Coronary artery (tissue), 2 donors: ENCODE measurements at regions not wholly inside any gene's neighbourhood (a gene's known extent, or its start where the extent isn't known, plus 50 kb on each side); places are given as distances from the start of the nearest gene placed in this dataset.

Experiments used
- DNase-seq: peaks from one replicate; pipeline ENCODE4 v3.0.0-alpha.2; 2017; ENCODE audit warnings: low spot score
- H3K27ac ChIP-seq, 2 donors: fragments of 200-600 bp; sonication (generic); one replicate each; pipeline ENCODE4 v1.5.1; 2016 to 2019
- H3K4me3 ChIP-seq: fragments of 200-600 bp; sonication (generic); 2 replicates; pipeline ENCODE4 v1.5.1; 2016; ENCODE audit warnings: mild to moderate bottlenecking, moderate library complexity
- TF ChIP-seq, protein P1 (sequence below): fragments of 200-600 bp; sonication (generic); IDR thresholded peaks from one replicate; pipeline ENCODE4 v1.5.1; 2019; ENCODE audit warnings: antibody characterized with exemption

DNA sequence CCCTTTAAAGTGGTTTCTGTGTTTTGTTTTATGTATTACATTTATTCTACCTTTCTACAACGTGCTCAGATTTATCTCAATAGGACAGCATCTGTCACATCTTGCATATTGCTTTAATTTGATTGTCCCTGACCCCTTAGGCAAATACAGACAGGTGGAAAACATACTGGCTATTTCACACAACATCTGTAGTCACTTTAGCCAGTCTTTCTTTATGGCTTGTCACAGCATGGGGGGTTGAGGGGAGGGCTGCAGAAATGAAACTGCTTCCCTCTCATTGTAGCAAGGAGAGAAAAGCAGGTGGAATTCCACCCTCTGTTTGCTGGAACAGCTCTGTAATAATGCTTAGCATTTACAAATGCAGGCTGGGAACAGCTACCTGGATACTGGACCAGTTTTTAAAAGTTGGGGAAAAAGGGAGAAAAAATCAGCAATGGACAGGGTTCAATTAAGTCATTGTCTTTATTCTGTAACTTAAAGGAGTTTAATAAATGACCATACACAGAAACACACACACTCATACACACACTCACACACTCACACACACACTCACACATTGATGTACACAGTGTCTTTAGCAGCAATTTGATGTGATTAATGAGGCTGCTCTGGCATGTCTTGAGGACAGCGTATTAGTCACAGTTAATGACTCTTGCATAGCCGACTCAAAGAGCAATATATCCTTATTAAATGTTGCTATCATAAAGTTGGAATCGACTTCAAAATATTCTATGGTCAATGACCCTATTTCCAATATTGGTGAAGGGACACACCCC, 283.7 kb upstream of the GBE1 start:
- TF ChIP-seq, protein P1, sequence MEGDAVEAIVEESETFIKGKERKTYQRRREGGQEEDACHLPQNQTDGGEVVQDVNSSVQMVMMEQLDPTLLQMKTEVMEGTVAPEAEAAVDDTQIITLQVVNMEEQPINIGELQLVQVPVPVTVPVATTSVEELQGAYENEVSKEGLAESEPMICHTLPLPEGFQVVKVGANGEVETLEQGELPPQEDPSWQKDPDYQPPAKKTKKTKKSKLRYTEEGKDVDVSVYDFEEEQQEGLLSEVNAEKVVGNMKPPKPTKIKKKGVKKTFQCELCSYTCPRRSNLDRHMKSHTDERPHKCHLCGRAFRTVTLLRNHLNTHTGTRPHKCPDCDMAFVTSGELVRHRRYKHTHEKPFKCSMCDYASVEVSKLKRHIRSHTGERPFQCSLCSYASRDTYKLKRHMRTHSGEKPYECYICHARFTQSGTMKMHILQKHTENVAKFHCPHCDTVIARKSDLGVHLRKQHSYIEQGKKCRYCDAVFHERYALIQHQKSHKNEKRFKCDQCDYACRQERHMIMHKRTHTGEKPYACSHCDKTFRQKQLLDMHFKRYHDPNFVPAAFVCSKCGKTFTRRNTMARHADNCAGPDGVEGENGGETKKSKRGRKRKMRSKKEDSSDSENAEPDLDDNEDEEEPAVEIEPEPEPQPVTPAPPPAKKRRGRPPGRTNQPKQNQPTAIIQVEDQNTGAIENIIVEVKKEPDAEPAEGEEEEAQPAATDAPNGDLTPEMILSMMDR, result no peak
- no peak overlapping the region for H3K4me3 ChIP-seq
- DNase-seq, result no peak
- H3K27ac ChIP-seq, result no peak overlapping the region

DNA sequence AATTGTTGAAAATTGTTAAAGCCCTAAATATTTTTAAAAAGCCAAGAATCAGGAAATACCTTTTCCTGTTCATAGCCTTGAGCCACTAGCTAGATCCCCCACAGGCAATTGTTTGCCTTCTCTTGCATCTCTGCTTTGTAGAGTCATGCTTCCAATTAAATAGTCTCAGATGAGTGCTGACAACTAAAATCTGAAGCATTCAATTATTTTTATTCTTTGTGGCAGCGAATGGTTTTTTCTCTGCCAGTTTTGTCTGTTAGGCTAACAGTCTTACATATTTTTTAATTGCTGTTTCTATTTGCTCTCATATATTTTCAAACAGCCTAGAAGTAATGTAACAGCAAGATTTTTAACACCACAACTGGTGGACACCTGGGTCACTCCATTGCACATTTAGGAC, 277.1 kb upstream of the GBE1 start:
- Histone ChIP-seq H3K4me3 (no peak overlapping the region), H3K27ac (no peak overlapping the region)
- no peak for DNase-seq
- TF ChIP-seq, protein P1, result no peak

DNA sequence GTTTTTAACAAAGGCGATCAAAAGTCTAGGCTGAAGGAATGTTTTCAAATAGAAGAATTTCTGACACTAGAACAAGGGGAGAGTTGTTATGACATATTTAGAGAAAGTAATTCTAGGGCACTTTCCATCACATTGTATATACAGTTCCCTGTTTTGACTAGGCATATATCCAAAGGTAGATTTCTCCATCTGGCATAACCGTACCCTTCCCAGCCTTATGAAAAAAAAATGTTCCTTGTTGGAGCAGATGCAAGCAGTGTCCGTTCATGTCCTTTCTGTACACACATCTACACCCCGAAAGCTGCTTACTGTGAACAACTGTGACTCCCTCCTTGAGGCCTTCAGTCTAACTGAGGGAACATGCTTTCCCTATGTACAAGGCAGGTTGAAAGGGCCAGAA, 271.7 kb upstream of the GBE1 start:
- Histone ChIP-seq H3K4me3 (no peak overlapping the region), H3K27ac (no peak overlapping the region)
- DNase-seq, result no peak
- TF ChIP-seq, protein P1, result no peak

DNA sequence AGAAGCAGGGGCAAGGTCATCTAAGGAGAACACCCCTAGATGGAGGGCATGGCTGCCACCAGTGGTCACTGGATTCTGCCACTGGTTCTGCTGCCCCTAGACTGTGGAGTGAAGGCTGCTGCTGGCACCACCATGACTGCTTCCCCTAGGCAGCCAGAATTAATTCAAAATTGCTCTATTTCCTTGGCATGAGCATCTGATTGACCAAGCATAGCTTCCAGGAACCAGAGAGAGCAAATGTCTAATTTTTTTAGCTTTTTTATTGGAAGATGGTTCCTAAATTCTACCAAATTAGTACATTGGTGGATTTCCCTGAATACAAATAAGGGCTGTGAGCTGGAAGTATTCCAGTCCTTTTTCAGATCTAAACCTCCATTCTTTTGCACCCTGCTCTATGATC, 270.2 kb upstream of the GBE1 start:
- no peak overlapping the region for H3K27ac ChIP-seq
- TF ChIP-seq, protein P1, result no peak
- no peak overlapping the region for H3K4me3 ChIP-seq
- no peak for DNase-seq

- Histone ChIP-seq H3K4me3 (no peak overlapping the region), H3K27ac (no peak overlapping the region)
- no peak for DNase-seq
- TF ChIP-seq, protein P1, result no peak
Observed at GRCh38 chr3:82030916-82031315, 269.5 kb upstream of the GBE1 start.

DNA sequence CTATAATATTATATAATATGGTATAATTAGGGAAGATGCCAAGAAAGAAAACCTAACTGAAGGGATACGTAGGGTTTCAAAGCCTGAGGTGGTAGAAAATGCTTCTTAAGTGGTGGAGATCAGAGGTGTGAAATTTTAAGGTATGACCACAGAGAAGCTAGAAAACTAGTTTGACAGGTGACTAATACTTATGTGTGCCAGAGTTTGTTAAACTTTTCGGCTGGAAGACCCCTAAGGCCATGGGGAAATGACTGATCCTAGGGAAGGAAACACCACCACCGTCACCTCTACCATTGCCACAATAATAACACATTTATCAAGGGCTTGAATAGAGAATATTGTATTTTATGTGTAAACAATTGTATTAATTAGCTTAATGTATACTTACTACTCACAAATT, 261.4 kb upstream of the GBE1 start:
- TF ChIP-seq, protein P1, result no peak
- Histone ChIP-seq H3K27ac (no peak overlapping the region), H3K4me3 (no peak overlapping the region)
- DNase-seq, result no peak

DNA sequence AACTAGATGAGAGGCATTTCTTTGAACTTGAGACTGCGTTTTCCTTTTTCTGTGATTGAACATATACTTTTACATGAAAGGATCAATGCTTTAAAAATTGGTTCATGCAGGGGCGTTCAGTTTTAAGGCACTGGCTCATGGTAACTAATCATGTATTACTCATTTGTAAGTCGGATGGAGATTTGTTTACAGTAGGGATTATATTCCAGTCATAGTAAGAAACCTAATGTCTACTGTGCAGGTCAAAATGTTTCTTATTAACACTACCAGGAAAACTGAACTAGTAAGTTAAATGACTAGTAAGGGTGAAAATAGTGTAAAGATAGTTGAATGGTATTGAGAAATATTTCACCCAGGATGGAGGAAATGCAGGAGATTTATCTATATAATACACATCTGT, 258.8 kb upstream of the GBE1 start:
- no peak for DNase-seq
- Histone ChIP-seq H3K27ac (no peak overlapping the region), H3K4me3 (no peak overlapping the region)
- TF ChIP-seq, protein P1, result no peak
